Loucy (cell line): ENCODE measurements at regions not wholly inside any gene's neighbourhood (a gene's known extent, or its start where the extent isn't known, plus 50 kb on each side); places are given as distances from the start of the nearest gene placed in this dataset.
"Not testable (repeated sequence)": the region's sequence is repeated elsewhere in the genome, so short reads cannot be mapped to it uniquely, and the experiment has no call there.

Experiments
- H2AFZ ChIP-seq: fragments of 200-600 bp; sonication (generic); 2 replicates; pipeline ENCODE4 v1.6.0; 2016; ENCODE audit warnings: antibody characterized with exemption, mild to moderate bottlenecking, low read length, moderate library complexity
- H3F3A ChIP-seq: fragments of 200-600 bp; 2 replicates; pipeline ENCODE4 v1.6.0; 2016; ENCODE audit warnings: antibody characterized with exemption, low read depth, mild to moderate bottlenecking
- H3K27me3 ChIP-seq: fragments of 200-600 bp; sonication (generic); 2 replicates; pipeline ENCODE4 v1.6.1; 2014; ENCODE audit warnings: low read length, mild to moderate bottlenecking; ENCODE audit not compliant: insufficient read depth, poor library complexity, severe bottlenecking
- H3K36me3 ChIP-seq: fragments of 200-600 bp; sonication (generic); 2 replicates; pipeline ENCODE4 v1.6.1; 2016; ENCODE audit warnings: low read length; ENCODE audit not compliant: insufficient read depth
- H3K4me1 ChIP-seq: fragments of 200-600 bp; sonication (generic); 2 replicates; pipeline ENCODE4 v1.5.1; 2014; ENCODE audit warnings: low read length, mild to moderate bottlenecking; ENCODE audit not compliant: insufficient read depth, poor library complexity, severe bottlenecking
- H3K4me2 ChIP-seq: fragments of 200-600 bp; sonication (generic); 2 replicates; pipeline ENCODE4 v1.6.0; 2014; ENCODE audit warnings: antibody characterized with exemption, low read length, low read depth, mild to moderate bottlenecking; ENCODE audit not compliant: poor library complexity, severe bottlenecking
- H3K4me3 ChIP-seq: fragments of 200-600 bp; sonication (generic); 2 replicates; pipeline ENCODE4 v1.5.1; 2014; ENCODE audit warnings: low read length, mild to moderate bottlenecking, mixed read lengths; ENCODE audit not compliant: poor library complexity, severe bottlenecking
- H3K79me2 ChIP-seq: fragments of 200-600 bp; sonication (generic); 2 replicates; pipeline ENCODE4 v1.6.1; 2014; ENCODE audit warnings: low read length; ENCODE audit not compliant: insufficient read depth
- H3K9ac ChIP-seq: fragments of 200-600 bp; sonication (generic); 2 replicates; pipeline ENCODE4 v1.6.0; 2014; ENCODE audit warnings: mild to moderate bottlenecking, low read depth, low read length, moderate library complexity; ENCODE audit not compliant: poor library complexity, severe bottlenecking
- H3K9me2 ChIP-seq: fragments of 200-600 bp; sonication (generic); replicated peaks from 2 replicates; pipeline ENCODE4 v1.6.1; 2016; ENCODE audit warnings: low read depth, low read length, mixed read lengths
- H3K9me3 ChIP-seq: fragments of 200-600 bp; sonication (generic); 2 replicates; pipeline ENCODE4 v1.6.1; 2014; ENCODE audit warnings: mild to moderate bottlenecking, antibody characterized with exemption, low read length, low read depth; ENCODE audit not compliant: insufficient read depth
- H4K20me1 ChIP-seq: fragments of 200-600 bp; sonication (generic); 2 replicates; pipeline ENCODE4 v1.6.0; 2014; ENCODE audit warnings: antibody characterized with exemption, low read length, mild to moderate bottlenecking; ENCODE audit not compliant: insufficient read depth, poor library complexity, severe bottlenecking
- CTCF ChIP-seq: fragments of 200-600 bp; sonication (generic); conservative IDR thresholded peaks from 2 replicates; pipeline ENCODE4 v1.5.1; 2014; ENCODE audit warnings: mild to moderate bottlenecking, antibody characterized with exemption, low read length
- EZH2phosphoT487 ChIP-seq: fragments of 200-600 bp; IDR thresholded peaks from 2 replicates; pipeline ENCODE4 v1.6.1; 2018; ENCODE audit warnings: antibody characterized with exemption, mild to moderate bottlenecking, moderate library complexity, borderline replicate concordance

DNA sequence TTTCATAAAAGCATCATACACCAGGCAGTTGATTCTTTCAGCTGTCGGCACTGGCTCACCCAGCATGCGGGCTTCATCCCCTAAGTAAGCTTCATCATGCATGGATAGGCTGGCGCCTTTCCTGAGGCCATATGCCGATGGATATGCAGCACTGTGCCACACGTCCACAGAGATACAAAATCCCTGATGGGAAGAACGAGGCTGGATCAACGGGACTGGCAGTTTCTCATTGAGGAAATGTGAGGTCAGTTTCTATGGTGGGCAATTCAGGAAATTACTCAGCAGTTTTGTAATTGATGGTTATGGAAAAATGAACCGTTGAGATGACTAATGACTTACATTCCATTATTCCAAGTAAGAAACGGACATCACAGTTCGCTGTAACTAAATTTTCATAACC is 453.8 kb downstream of the TMEM121 start:
- peak overlapping the region; percentile 13 for H3K4me3 ChIP-seq
- H3K4me2 ChIP-seq: peak overlapping the region; percentile 81
- no peaks in the 10 kb centered on the region for H3K27me3 ChIP-seq
- no peak overlapping the region for H2AFZ ChIP-seq
- H3K9ac ChIP-seq: peak overlapping the region; percentile 67
- no peaks in the 10 kb centered on the region for H3K9me3 ChIP-seq
- no peaks in the 10 kb centered on the region for H3K9me2 ChIP-seq
- H3K36me3 ChIP-seq: no peaks in the 10 kb centered on the region
- H3K4me1 ChIP-seq: peaks cover 35% of the 10 kb centered on the region
- TF ChIP-seq CTCF (no peak), EZH2phosphoT487 (no peak)
- no peaks in the 10 kb centered on the region for H3F3A ChIP-seq
- no peaks in the 10 kb centered on the region for H3K79me2 ChIP-seq
- H4K20me1 ChIP-seq: no peaks in the 10 kb centered on the region

- Histone ChIP-seq H3K4me2 (peak overlapping the region; percentile 81), H3K4me3 (peak overlapping the region; percentile 60), H3K9ac (peak overlapping the region; percentile 67), H3K4me1 (peaks cover 41% of the 10 kb centered on the region)
- H3K36me3 ChIP-seq, H2AFZ ChIP-seq, H3K27me3 ChIP-seq, H4K20me1 ChIP-seq, H3K79me2 ChIP-seq, H3F3A ChIP-seq, H3K9me2 ChIP-seq, H3K9me3 ChIP-seq: not testable (repeated sequence)
Measured at GRCh38 chr14:105981517-105982302, 455.3 kb downstream of the TMEM121 start.

GRCh38 chr14:105982664-105983063 is 456.3 kb downstream of the TMEM121 start:
- Histone ChIP-seq H3K4me3 (no peak overlapping the region), H2AFZ (no peak overlapping the region), H3K9me3 (no peaks in the 10 kb centered on the region), H3F3A (no peaks in the 10 kb centered on the region), H3K27me3 (no peaks in the 10 kb centered on the region), H3K9me2 (no peaks in the 10 kb centered on the region), H3K79me2 (no peaks in the 10 kb centered on the region), H3K36me3 (no peaks in the 10 kb centered on the region), H3K4me1 (peaks cover 48% of the 10 kb centered on the region), H3K4me2 (peak overlapping the region; percentile 81), H4K20me1 (no peaks in the 10 kb centered on the region), H3K9ac (peak overlapping the region; percentile 58)
- TF ChIP-seq EZH2phosphoT487: no peak
- TF ChIP-seq CTCF: no peak

DNA sequence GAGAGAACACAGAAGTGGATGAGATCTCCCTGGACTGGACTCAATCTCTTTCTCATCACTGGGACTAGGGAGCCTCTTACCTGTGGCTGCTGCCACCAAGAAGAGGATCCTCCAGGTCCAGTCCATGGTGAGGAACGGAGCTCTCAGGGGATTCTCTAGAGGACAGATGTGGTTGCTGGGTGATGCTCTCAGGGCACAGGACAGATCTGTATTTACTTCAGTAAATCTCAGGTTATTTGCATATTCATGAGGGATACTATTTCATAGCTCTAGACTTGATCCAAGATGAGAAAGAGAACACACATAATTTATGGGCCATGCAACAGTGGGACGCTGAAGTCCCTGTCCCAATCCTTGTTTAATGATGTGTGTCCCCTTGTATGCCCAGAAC is 460.5 kb downstream of the TMEM121 start:
- Histone ChIP-seq H3K9ac (peak overlapping the region; percentile 59), H3K4me3 (peak overlapping the region; percentile 48), H4K20me1 (no peaks in the 10 kb centered on the region), H2AFZ (no peak overlapping the region), H3K4me1 (peaks cover 50% of the 10 kb centered on the region), H3K36me3 (no peaks in the 10 kb centered on the region), H3K9me3 (no peaks in the 10 kb centered on the region), H3K9me2 (no peaks in the 10 kb centered on the region), H3K79me2 (no peaks in the 10 kb centered on the region), H3F3A (no peaks in the 10 kb centered on the region), H3K4me2 (peak overlapping the region; percentile 57), H3K27me3 (no peaks in the 10 kb centered on the region)
- TF ChIP-seq EZH2phosphoT487 (no peak), CTCF (no peak)
